PC-9 (cell line): ENCODE measurements at regions not wholly inside any gene's neighbourhood (a gene's known extent, or its start where the extent isn't known, plus 50 kb on each side); places are given as distances from the start of the nearest gene placed in this dataset.

ENCODE experiments used
- EZH2 ChIP-seq: fragments of 200-600 bp; sonication (generic); IDR thresholded peaks from 2 replicates; pipeline ENCODE4 v1.8.0; 2017; ENCODE audit warnings: antibody characterized with exemption, low read depth
- TF ChIP-seq, protein P1 (sequence below): fragments of 200-600 bp; sonication (generic); conservative IDR thresholded peaks from 2 replicates; pipeline ENCODE4 v1.6.1; 2017; ENCODE audit warnings: mixed run types, antibody characterized with exemption, mild to moderate bottlenecking, moderate library complexity

DNA sequence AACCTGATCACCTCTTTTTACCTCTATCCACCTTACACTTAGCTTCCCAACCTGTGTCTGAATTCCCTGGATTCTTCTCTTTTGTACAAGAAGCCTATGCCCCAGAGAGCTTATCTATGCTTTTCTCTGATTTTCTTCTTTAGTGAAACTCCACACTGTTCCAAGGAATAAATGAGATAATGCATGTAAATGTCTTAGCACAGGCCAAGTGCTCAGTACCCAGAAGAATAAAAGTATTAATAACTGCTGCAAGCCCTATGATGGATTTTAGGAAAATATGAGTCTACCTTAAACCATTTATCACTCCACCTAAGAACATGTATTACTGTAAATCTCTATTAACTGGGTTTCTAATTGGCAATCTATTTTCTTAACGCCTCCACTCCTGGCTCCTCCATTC lies 168.5 kb upstream of the TNC start:
- TF ChIP-seq, protein P1, sequence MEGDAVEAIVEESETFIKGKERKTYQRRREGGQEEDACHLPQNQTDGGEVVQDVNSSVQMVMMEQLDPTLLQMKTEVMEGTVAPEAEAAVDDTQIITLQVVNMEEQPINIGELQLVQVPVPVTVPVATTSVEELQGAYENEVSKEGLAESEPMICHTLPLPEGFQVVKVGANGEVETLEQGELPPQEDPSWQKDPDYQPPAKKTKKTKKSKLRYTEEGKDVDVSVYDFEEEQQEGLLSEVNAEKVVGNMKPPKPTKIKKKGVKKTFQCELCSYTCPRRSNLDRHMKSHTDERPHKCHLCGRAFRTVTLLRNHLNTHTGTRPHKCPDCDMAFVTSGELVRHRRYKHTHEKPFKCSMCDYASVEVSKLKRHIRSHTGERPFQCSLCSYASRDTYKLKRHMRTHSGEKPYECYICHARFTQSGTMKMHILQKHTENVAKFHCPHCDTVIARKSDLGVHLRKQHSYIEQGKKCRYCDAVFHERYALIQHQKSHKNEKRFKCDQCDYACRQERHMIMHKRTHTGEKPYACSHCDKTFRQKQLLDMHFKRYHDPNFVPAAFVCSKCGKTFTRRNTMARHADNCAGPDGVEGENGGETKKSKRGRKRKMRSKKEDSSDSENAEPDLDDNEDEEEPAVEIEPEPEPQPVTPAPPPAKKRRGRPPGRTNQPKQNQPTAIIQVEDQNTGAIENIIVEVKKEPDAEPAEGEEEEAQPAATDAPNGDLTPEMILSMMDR: no peak
- TF ChIP-seq EZH2: no peak
